ENCODE measurements at regions not wholly inside any gene's neighbourhood (a gene's known extent, or its start where the extent isn't known, plus 50 kb on each side); places are given as distances from the start of the nearest gene placed in this dataset.

GRCh38 chr3:70808881-70809280 is 496.4 kb upstream of the MDFIC2 start:
- TF ChIP-seq, protein P1, sequence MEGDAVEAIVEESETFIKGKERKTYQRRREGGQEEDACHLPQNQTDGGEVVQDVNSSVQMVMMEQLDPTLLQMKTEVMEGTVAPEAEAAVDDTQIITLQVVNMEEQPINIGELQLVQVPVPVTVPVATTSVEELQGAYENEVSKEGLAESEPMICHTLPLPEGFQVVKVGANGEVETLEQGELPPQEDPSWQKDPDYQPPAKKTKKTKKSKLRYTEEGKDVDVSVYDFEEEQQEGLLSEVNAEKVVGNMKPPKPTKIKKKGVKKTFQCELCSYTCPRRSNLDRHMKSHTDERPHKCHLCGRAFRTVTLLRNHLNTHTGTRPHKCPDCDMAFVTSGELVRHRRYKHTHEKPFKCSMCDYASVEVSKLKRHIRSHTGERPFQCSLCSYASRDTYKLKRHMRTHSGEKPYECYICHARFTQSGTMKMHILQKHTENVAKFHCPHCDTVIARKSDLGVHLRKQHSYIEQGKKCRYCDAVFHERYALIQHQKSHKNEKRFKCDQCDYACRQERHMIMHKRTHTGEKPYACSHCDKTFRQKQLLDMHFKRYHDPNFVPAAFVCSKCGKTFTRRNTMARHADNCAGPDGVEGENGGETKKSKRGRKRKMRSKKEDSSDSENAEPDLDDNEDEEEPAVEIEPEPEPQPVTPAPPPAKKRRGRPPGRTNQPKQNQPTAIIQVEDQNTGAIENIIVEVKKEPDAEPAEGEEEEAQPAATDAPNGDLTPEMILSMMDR (IDR thresholded peaks at IDR 0.05; ENCODE audit: insufficient read depth, low read length, poor library complexity, severe bottlenecking) = no peak
- no peak for TF ChIP-seq EZH2phosphoT487 (conservative IDR thresholded peaks at IDR 0.05; ENCODE audit: low read length)

All from SU-DHL-6 (cell line).